Caco-2 (cell line): ENCODE measurements at regions not wholly inside any gene's neighbourhood (a gene's known extent, or its start where the extent isn't known, plus 50 kb on each side); places are given as distances from the start of the nearest gene placed in this dataset.

Source experiments
- BruUV-seq: library from RNA; stranded (reverse); fragments of 400-500 nt; replicated peaks from 2 replicates; lab custom pipeline; 2021; lab: Mats Ljungman, UMichigan
- CTCF ChIA-PET: fragments of 300-600 bp; sonication (Branson Sonifier 250); formaldehyde crosslinking; loops from one replicate; lab custom pipeline; 2022; ENCODE audit warnings: antibody characterized with exemption; lab: Charles Lee
- POLR2A ChIA-PET: fragments of 300-600 bp; sonication (Branson Sonifier 250); formaldehyde crosslinking; loops from one replicate; lab custom pipeline; 2022; ENCODE audit warnings: antibody characterized with exemption; lab: Charles Lee
- DNase-seq, 2 experiments: peaks; one replicate each; pipeline versions ENCODE4 v3.0.0 to v3.0.0-alpha.2; 2020 to 2022
- H3K27me3 ChIP-seq: replicated peaks from 2 replicates; pipeline ENCODE4 v1.6.0; 2011; ENCODE audit warnings: low read length; ENCODE audit not compliant: control insufficient read depth, insufficient read depth
- H3K36me3 ChIP-seq: 2 replicates; pipeline ENCODE4 v1.5.1; 2011; ENCODE audit warnings: low read length; ENCODE audit not compliant: control insufficient read depth, insufficient read depth
- H3K4me1 ChIP-seq: fragments of 250-450 bp; sonication (Bioruptor Pico); 2 replicates; pipeline ENCODE4 v1.5.1; 2020; ENCODE audit warnings: mild to moderate bottlenecking
- H3K4me3 ChIP-seq: 2 replicates; pipeline ENCODE4 v1.5.1; 2011; ENCODE audit warnings: low read depth, mild to moderate bottlenecking, control low read depth, low read length
- H3K9me3 ChIP-seq: fragments of 250-450 bp; sonication (Bioruptor Pico); 2 replicates; pipeline ENCODE4 v1.5.1; 2020; ENCODE audit warnings: mild to moderate bottlenecking, moderate library complexity
- H3K27ac Mint-ChIP-seq: one replicate; pipeline ENCODE4 v1.8.0; 2022; ENCODE audit warnings: mixed read lengths; ENCODE audit not compliant: unreplicated experiment
- H3K27me3 Mint-ChIP-seq: one replicate; pipeline ENCODE4 v1.8.0; 2022; ENCODE audit warnings: mixed read lengths; ENCODE audit not compliant: insufficient read depth, unreplicated experiment
- H3K36me3 Mint-ChIP-seq: one replicate; pipeline ENCODE4 v1.8.0; 2022; ENCODE audit warnings: mild to moderate bottlenecking, mixed read lengths; ENCODE audit not compliant: insufficient read depth, unreplicated experiment
- H3K4me1 Mint-ChIP-seq: one replicate; pipeline ENCODE4 v1.8.0; 2022; ENCODE audit warnings: low read depth, mixed read lengths; ENCODE audit not compliant: unreplicated experiment
- H3K4me3 Mint-ChIP-seq: one replicate; pipeline ENCODE4 v1.8.0; 2022; ENCODE audit warnings: mild to moderate bottlenecking, moderate library complexity, mixed read lengths; ENCODE audit not compliant: unreplicated experiment
- H3K9me3 Mint-ChIP-seq: one replicate; pipeline ENCODE4 v1.8.0; 2022; ENCODE audit warnings: mixed read lengths; ENCODE audit not compliant: unreplicated experiment
- CTCF ChIP-seq, 2 experiments: fragments of 200-600 bp in 1 of 2; IDR thresholded peaks; 1 replicate in 1 of 2; 2 replicates in 1 of 2; pipeline versions ENCODE4 v1.5.1 to v1.8.0; 2011 to 2022; ENCODE audit warnings: antibody characterized with exemption in 1 of 2, control low read depth in 1 of 2, inconsistent platforms in 1 of 2, low read depth in 1 of 2, low read length in 1 of 2, mild to moderate bottlenecking in 1 of 2, moderate library complexity in 1 of 2; ENCODE audit not compliant: insufficient read depth in 1 of 2, severe bottlenecking in 1 of 2, unreplicated experiment in 1 of 2
- intact Hi-C: fragments of 100-400 bp; cut with micrococcal nuclease; formaldehyde crosslinking; loops from one replicate; pipeline ENCODE4 v1.10.0; 2022; ENCODE audit not compliant: unreplicated experiment

GRCh38 chr6:127641905-127642304 is 64.9 kb downstream of the C6orf58 start:
- no peaks in the 10 kb centered on the region for H3K9me3 ChIP-seq
- no TSS peak for BruUV-seq
- no peaks in the 10 kb centered on the region for H3K4me1 ChIP-seq
- no peak overlapping the region for H3K27ac Mint-ChIP-seq
- no peak overlapping the region for H3K4me3 Mint-ChIP-seq
- CTCF ChIA-PET: interaction anchor here (0.7 to 1.5 kb wide), 3 partner anchors 36 to 87 kb away, joined by 3 to 6 read pairs (median 3); no protein-coding TSS in a partner anchor
- no peaks in the 10 kb centered on the region for H3K36me3 Mint-ChIP-seq
- H3K27me3 Mint-ChIP-seq: no peaks in the 10 kb centered on the region
- H3K4me1 Mint-ChIP-seq: no peaks in the 10 kb centered on the region
- intact Hi-C loops: loop anchor here (1.0 kb wide), 3 partner anchors 36 to 177 kb away; no protein-coding TSS in a partner anchor
- POLR2A ChIA-PET: no interaction called here
- DNase-seq: peak; percentile 30 to 36
- peak; percentile 54 to 76 for TF ChIP-seq CTCF (IDR thresholded peaks at IDR 0.05; ENCODE audit: insufficient read depth in 1 of 2, low read depth in 1 of 2, low read length in 1 of 2, severe bottlenecking in 1 of 2, unreplicated experiment in 1 of 2)
- H3K9me3 Mint-ChIP-seq: no peaks in the 10 kb centered on the region
- H3K36me3 ChIP-seq: no peaks in the 10 kb centered on the region
- H3K4me3 ChIP-seq: no peak overlapping the region
- no peaks in the 10 kb centered on the region for H3K27me3 ChIP-seq
